GM19025 (cell line): ENCODE measurements at regions not wholly inside any gene's neighbourhood (a gene's known extent, or its start where the extent isn't known, plus 50 kb on each side); places are given as distances from the start of the nearest gene placed in this dataset.

Experiments
- ATAC-seq: cut with Tn5 transposase; IDR thresholded peaks from one replicate; pipeline ENCODE4 v1.9.1; 2021; ENCODE audit warnings: mild to moderate bottlenecking, low read depth, moderate library complexity; ENCODE audit not compliant: unreplicated experiment

GRCh38 chr6:156045401-156046267 is 590.0 kb upstream of the NOX3 start:
- no peak for ATAC-seq

- ATAC-seq: no peak
Observed at GRCh38 chr6:156033598-156033997, 578.0 kb upstream of the NOX3 start.

- ATAC-seq: no peak
Observed at GRCh38 chr6:156031516-156031915, 575.9 kb upstream of the NOX3 start.

GRCh38 chr6:156030053-156030452 is 574.4 kb upstream of the NOX3 start:
- no peak for ATAC-seq

GRCh38 chr6:156029286-156029985 is 573.8 kb upstream of the NOX3 start:
- no peak for ATAC-seq

GRCh38 chr6:156028335-156029131 is 572.9 kb upstream of the NOX3 start:
- no peak for ATAC-seq

- no peak for ATAC-seq
Observed at GRCh38 chr6:156027248-156027626, 571.6 kb upstream of the NOX3 start.

GRCh38 chr6:156026486-156027247 is 571.0 kb upstream of the NOX3 start:
- ATAC-seq: no peak

- no peak for ATAC-seq
Observed at GRCh38 chr6:156024339-156024738, 568.7 kb upstream of the NOX3 start.

- ATAC-seq: no peak
Observed at GRCh38 chr6:156021746-156022396, 566.2 kb upstream of the NOX3 start.

- no peak for ATAC-seq
Observed at GRCh38 chr6:156017838-156018237, 562.2 kb upstream of the NOX3 start.

- ATAC-seq: no peak
Observed at GRCh38 chr6:156016186-156016976, 560.7 kb upstream of the NOX3 start.

- no peak for ATAC-seq
Observed at GRCh38 chr6:156013155-156013554, 557.5 kb upstream of the NOX3 start.

- no peak for ATAC-seq
Observed at GRCh38 chr6:156009656-156010055, 554.0 kb upstream of the NOX3 start.

- no peak for ATAC-seq
Observed at GRCh38 chr6:156004796-156005195, 549.2 kb upstream of the NOX3 start.

GRCh38 chr6:155996151-155996550 is 540.5 kb upstream of the NOX3 start:
- no peak for ATAC-seq

GRCh38 chr6:155995281-155995680 is 539.6 kb upstream of the NOX3 start:
- no peak for ATAC-seq

- no peak for ATAC-seq
Observed at GRCh38 chr6:155994086-155994485, 538.4 kb upstream of the NOX3 start.

GRCh38 chr6:155993240-155993639 is 537.6 kb upstream of the NOX3 start:
- ATAC-seq: no peak
